Fibroblast of lung (primary cell): ENCODE measurements at regions not wholly inside any gene's neighbourhood (a gene's known extent, or its start where the extent isn't known, plus 50 kb on each side); places are given as distances from the start of the nearest gene placed in this dataset.

Experiments
- DNase-seq, 2 donors: peaks; one replicate each; pipeline versions ENCODE4 v3.0.0 to v3.0.0-alpha.2; 2010; ENCODE audit warnings: low read depth in 2 of 2
- H2AFZ ChIP-seq: 2 replicates; pipeline ENCODE4 v1.5.1; 2012; ENCODE audit warnings: low read length, control low read depth, inconsistent platforms
- H3K27ac ChIP-seq: 2 replicates; pipeline ENCODE4 v1.5.1; 2011; ENCODE audit warnings: low read length, control low read depth; ENCODE audit not compliant: insufficient read depth
- H3K27me3 ChIP-seq: 2 replicates; pipeline ENCODE4 v1.5.1; 2011; ENCODE audit warnings: mild to moderate bottlenecking, low read length; ENCODE audit not compliant: control insufficient read depth, insufficient read depth
- H3K36me3 ChIP-seq: 2 replicates; pipeline ENCODE4 v1.5.1; 2011; ENCODE audit warnings: low read length; ENCODE audit not compliant: control insufficient read depth, insufficient read depth
- H3K4me1 ChIP-seq: 2 replicates; pipeline ENCODE4 v1.5.1; 2011; ENCODE audit warnings: low read length; ENCODE audit not compliant: control insufficient read depth, insufficient read depth; ENCODE audit errors: extremely low read depth
- H3K4me2 ChIP-seq: 2 replicates; pipeline ENCODE4 v1.5.1; 2011; ENCODE audit warnings: low read length, control low read depth; ENCODE audit not compliant: insufficient read depth; ENCODE audit errors: extremely low read depth
- H3K4me3 ChIP-seq, 4 experiments: fragments of 200-600 bp in 1 of 4; sonication (generic) in 1 of 4; replicated peaks in 1 of 4; 2 replicates each; pipeline ENCODE4 v1.5.1; 2011 to 2016; ENCODE audit warnings: low read length in 4 of 4, low read depth in 3 of 4, mild to moderate bottlenecking in 3 of 4, control low read depth in 2 of 4, inconsistent platforms in 1 of 4, mixed read lengths in 1 of 4; ENCODE audit not compliant: insufficient read depth in 1 of 4; ENCODE audit errors: control extremely low read depth in 1 of 4
- H3K79me2 ChIP-seq: 2 replicates; pipeline ENCODE4 v1.5.1; 2012; ENCODE audit warnings: mild to moderate bottlenecking, low read length, inconsistent platforms; ENCODE audit not compliant: control insufficient read depth, insufficient read depth
- H3K9ac ChIP-seq: 2 replicates; pipeline ENCODE4 v1.5.1; 2011; ENCODE audit warnings: mild to moderate bottlenecking, low read length, control low read depth; ENCODE audit not compliant: insufficient read depth
- H3K9me3 ChIP-seq: 2 replicates; pipeline ENCODE4 v1.5.1; 2012; ENCODE audit warnings: low read depth, low read length; ENCODE audit not compliant: control insufficient read depth, insufficient read depth
- H4K20me1 ChIP-seq: 2 replicates; pipeline ENCODE4 v1.5.1; 2011; ENCODE audit warnings: low read length; ENCODE audit not compliant: control insufficient read depth, insufficient read depth; ENCODE audit errors: extremely low read depth
- EZH2 ChIP-seq: IDR thresholded peaks from 2 replicates; pipeline ENCODE4 v1.5.1; 2012; ENCODE audit warnings: low read length, control low read depth, mild to moderate bottlenecking; ENCODE audit errors: missing control alignments
- TF ChIP-seq, protein P1 (sequence below), 2 donors: IDR thresholded peaks in 1 of 2; conservative IDR thresholded peaks in 1 of 2; 1 replicate in 1 of 2; 2 replicates in 1 of 2; pipeline ENCODE4 v1.5.1; 2011 to 2012; ENCODE audit warnings: low read length in 2 of 2, control low read depth in 1 of 2, inconsistent platforms in 1 of 2, low read depth in 1 of 2, mild to moderate bottlenecking in 1 of 2

DNA sequence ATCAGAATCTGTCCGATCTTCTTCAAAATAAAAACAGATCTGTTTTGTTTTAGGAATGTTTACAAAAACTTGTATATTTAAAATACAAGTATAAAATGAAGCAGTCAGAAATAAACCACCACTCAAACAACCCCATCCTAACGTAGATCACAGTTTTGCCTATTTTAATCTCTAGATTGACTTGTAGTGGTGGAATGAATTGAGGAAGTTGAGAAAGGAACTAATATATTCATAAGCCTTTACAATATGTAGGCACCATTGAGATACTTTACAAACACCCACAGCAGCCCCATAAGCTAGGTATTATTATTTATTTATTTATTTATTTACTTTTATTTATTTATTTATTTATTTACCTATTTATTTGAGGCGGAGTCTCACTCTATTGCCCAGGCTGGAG, 52.3 kb upstream of the KLF3 start:
- no peaks in the 10 kb centered on the region for H3K36me3 ChIP-seq
- H3K9ac ChIP-seq, result no peak overlapping the region
- TF ChIP-seq, protein P1, sequence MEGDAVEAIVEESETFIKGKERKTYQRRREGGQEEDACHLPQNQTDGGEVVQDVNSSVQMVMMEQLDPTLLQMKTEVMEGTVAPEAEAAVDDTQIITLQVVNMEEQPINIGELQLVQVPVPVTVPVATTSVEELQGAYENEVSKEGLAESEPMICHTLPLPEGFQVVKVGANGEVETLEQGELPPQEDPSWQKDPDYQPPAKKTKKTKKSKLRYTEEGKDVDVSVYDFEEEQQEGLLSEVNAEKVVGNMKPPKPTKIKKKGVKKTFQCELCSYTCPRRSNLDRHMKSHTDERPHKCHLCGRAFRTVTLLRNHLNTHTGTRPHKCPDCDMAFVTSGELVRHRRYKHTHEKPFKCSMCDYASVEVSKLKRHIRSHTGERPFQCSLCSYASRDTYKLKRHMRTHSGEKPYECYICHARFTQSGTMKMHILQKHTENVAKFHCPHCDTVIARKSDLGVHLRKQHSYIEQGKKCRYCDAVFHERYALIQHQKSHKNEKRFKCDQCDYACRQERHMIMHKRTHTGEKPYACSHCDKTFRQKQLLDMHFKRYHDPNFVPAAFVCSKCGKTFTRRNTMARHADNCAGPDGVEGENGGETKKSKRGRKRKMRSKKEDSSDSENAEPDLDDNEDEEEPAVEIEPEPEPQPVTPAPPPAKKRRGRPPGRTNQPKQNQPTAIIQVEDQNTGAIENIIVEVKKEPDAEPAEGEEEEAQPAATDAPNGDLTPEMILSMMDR (conservative IDR thresholded peaks at IDR 0.05 in 1 of 2, IDR thresholded peaks at IDR 0.05 in 1 of 2; ENCODE audit: low read depth in 1 of 2, low read length in 2 of 2), result no peak
- TF ChIP-seq EZH2, result no peak
- H3K27ac ChIP-seq, result no peak overlapping the region
- DNase-seq, result no peak
- H3K9me3 ChIP-seq, result no peaks in the 10 kb centered on the region
- no peak overlapping the region for H2AFZ ChIP-seq
- peaks cover 2% of the 10 kb centered on the region for H3K27me3 ChIP-seq
- H3K79me2 ChIP-seq, result no peaks in the 10 kb centered on the region
- no peak overlapping the region for H3K4me3 ChIP-seq
- H4K20me1 ChIP-seq, result no peaks in the 10 kb centered on the region
- H3K4me2 ChIP-seq, result no peak overlapping the region
- no peaks in the 10 kb centered on the region for H3K4me1 ChIP-seq

DNA sequence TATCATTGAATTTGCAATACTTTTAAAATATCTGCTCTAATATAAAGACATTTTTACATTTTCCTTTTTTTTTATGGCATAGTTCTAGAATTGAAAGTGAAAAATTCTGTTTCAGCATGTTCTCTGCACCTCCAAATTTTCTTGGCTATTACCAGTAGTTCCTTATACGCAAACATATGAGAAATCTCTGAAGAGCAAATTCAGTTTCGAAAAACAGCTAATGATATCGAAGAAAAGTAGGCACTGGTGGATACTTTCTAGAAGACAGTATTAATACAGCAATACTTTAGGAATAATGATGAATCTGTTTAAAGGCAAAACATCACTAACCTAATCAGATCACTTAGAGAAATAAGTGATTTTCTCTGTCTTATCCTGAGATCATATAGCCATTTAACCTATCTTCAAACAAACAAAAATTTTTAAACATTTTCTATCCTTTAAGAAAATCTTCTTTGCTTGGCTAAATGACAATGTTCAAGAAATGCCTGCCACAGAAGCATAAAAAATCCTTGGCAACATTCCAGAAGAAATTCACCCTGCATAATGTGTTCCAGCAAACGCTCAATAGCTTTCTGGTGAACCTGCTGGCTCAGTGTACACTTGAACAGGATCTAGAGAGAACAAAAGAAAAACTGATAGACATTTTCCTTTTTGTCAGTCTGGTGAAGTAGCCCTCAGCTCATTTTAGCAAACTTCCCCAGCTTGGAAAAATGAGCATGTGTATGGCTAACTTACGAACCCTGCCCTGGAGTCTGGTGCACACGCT, 51.2 kb upstream of the KLF3 start:
- H3K4me1 ChIP-seq, result no peaks in the 10 kb centered on the region
- H3K4me3 ChIP-seq, result no peak overlapping the region
- H3K9ac ChIP-seq, result no peak overlapping the region
- no peak overlapping the region for H3K27ac ChIP-seq
- TF ChIP-seq, protein P1 (conservative IDR thresholded peaks at IDR 0.05 in 1 of 2, IDR thresholded peaks at IDR 0.05 in 1 of 2; ENCODE audit: low read depth in 1 of 2, low read length in 2 of 2), result no peak
- TF ChIP-seq EZH2, result no peak
- DNase-seq, result peak; percentile 17 to 36
- no peaks in the 10 kb centered on the region for H4K20me1 ChIP-seq
- no peaks in the 10 kb centered on the region for H3K36me3 ChIP-seq
- H3K27me3 ChIP-seq, result peaks cover 2% of the 10 kb centered on the region
- no peaks in the 10 kb centered on the region for H3K79me2 ChIP-seq
- H3K9me3 ChIP-seq, result no peaks in the 10 kb centered on the region
- H3K4me2 ChIP-seq, result no peak overlapping the region
- H2AFZ ChIP-seq, result no peak overlapping the region
